SK-N-SH treated with all-trans-retinoic acid at 6 μM for 48 hours (cell line): ENCODE measurements at regions not wholly inside any gene's neighbourhood (a gene's known extent, or its start where the extent isn't known, plus 50 kb on each side); places are given as distances from the start of the nearest gene placed in this dataset.

ENCODE experiments used
- ATAC-seq: fragments of 200-7000 bp; cut with Tn5 transposase; 3 replicates; pipeline ENCODE4 v1.9.1; 2020; ENCODE audit warnings: mild to moderate bottlenecking, moderate library complexity
- ARNTL ChIP-seq: fragments of 450-650 bp; formaldehyde crosslinking; IDR thresholded peaks from 2 replicates; pipeline ENCODE4 v1.5.0; 2020; ENCODE audit warnings: low read depth, mild to moderate bottlenecking, moderate library complexity, borderline replicate concordance
- BACH2 ChIP-seq: fragments of 250-450 bp; sonication (Bioruptor Pico); IDR thresholded peaks from 2 replicates; pipeline ENCODE4 v1.9.0; 2021; ENCODE audit warnings: mild to moderate bottlenecking, borderline replicate concordance
- CSDC2 ChIP-seq: fragments of 250-450 bp; sonication (Bioruptor Pico); IDR thresholded peaks from 2 replicates; pipeline ENCODE4 v1.5.0; 2020; ENCODE audit warnings: mild to moderate bottlenecking, moderate library complexity
- ESRRG ChIP-seq: fragments of 250-450 bp; sonication (Bioruptor Pico); IDR thresholded peaks from 2 replicates; pipeline ENCODE4 v1.6.1; 2021; ENCODE audit warnings: mild to moderate bottlenecking
- GLIS3 ChIP-seq: fragments of 250-450 bp; sonication (Bioruptor Pico); IDR thresholded peaks from 2 replicates; pipeline ENCODE4 v1.5.0; 2020; ENCODE audit warnings: mild to moderate bottlenecking, moderate library complexity
- ISL1 ChIP-seq: fragments of 250-450 bp; sonication (Bioruptor Pico); IDR thresholded peaks from 2 replicates; pipeline ENCODE4 v2.1.2; 2022; ENCODE audit warnings: mild to moderate bottlenecking, moderate library complexity
- OSR1 ChIP-seq: fragments of 250-450 bp; sonication (Bioruptor Pico); IDR thresholded peaks from 2 replicates; pipeline ENCODE4 v1.8.0; 2022; ENCODE audit warnings: moderate library complexity, mild to moderate bottlenecking, inconsistent platforms
- PATZ1 ChIP-seq: fragments of 250-450 bp; sonication (Bioruptor Pico); IDR thresholded peaks from 2 replicates; pipeline ENCODE4 v1.8.0; 2020; ENCODE audit warnings: mild to moderate bottlenecking, moderate library complexity, borderline replicate concordance
- POU6F1 ChIP-seq: fragments of 250-450 bp; sonication (Bioruptor Pico); IDR thresholded peaks from 2 replicates; pipeline ENCODE4 v1.8.0; 2021; ENCODE audit warnings: low read depth, mild to moderate bottlenecking, moderate library complexity, borderline replicate concordance
- PPARA ChIP-seq: fragments of 250-450 bp; sonication (Bioruptor Pico); IDR thresholded peaks from 2 replicates; pipeline ENCODE4 v1.5.0; 2020; ENCODE audit warnings: mild to moderate bottlenecking, borderline replicate concordance
- RARB ChIP-seq: fragments of 250-450 bp; sonication (Bioruptor Pico); IDR thresholded peaks from 2 replicates; pipeline ENCODE4 v1.8.0; 2021; ENCODE audit warnings: mild to moderate bottlenecking, moderate library complexity
- SNAI2 ChIP-seq: fragments of 250-450 bp; sonication (Bioruptor Pico); IDR thresholded peaks from 2 replicates; pipeline ENCODE4 v1.5.0; 2020; ENCODE audit warnings: mild to moderate bottlenecking, moderate library complexity
- TOX ChIP-seq: fragments of 250-450 bp; sonication (Bioruptor Pico); IDR thresholded peaks from 2 replicates; pipeline ENCODE4 v1.8.0; 2021; ENCODE audit warnings: mild to moderate bottlenecking, moderate library complexity, borderline replicate concordance
- ZC3H10 ChIP-seq: fragments of 250-450 bp; sonication (Bioruptor Pico); IDR thresholded peaks from 2 replicates; pipeline ENCODE4 v1.5.1; 2021; ENCODE audit warnings: mild to moderate bottlenecking, moderate library complexity
- ZFP3 ChIP-seq: fragments of 250-450 bp; sonication (Bioruptor Pico); IDR thresholded peaks from 2 replicates; pipeline ENCODE4 v1.5.0; 2020; ENCODE audit warnings: mild to moderate bottlenecking, moderate library complexity
- ZFP30 ChIP-seq: fragments of 450-650 bp; formaldehyde crosslinking; IDR thresholded peaks from 2 replicates; pipeline ENCODE4 v1.5.0; 2022; ENCODE audit warnings: mild to moderate bottlenecking, moderate library complexity
- ZNF565 ChIP-seq: fragments of 450-650 bp; formaldehyde crosslinking; conservative IDR thresholded peaks from 2 replicates; pipeline ENCODE4 v1.5.0; 2020; ENCODE audit warnings: low read depth, mild to moderate bottlenecking, moderate library complexity
- TF ChIP-seq, protein P1 (sequence below): fragments of 250-450 bp; sonication (Bioruptor Pico); IDR thresholded peaks from 2 replicates; pipeline ENCODE4 v1.5.0; 2020; ENCODE audit warnings: mild to moderate bottlenecking, moderate library complexity
- TF ChIP-seq, protein P2 (sequence below): fragments of 250-450 bp; sonication (Bioruptor Pico); IDR thresholded peaks from 2 replicates; pipeline ENCODE4 v1.5.1; 2021; ENCODE audit warnings: mild to moderate bottlenecking, moderate library complexity

DNA sequence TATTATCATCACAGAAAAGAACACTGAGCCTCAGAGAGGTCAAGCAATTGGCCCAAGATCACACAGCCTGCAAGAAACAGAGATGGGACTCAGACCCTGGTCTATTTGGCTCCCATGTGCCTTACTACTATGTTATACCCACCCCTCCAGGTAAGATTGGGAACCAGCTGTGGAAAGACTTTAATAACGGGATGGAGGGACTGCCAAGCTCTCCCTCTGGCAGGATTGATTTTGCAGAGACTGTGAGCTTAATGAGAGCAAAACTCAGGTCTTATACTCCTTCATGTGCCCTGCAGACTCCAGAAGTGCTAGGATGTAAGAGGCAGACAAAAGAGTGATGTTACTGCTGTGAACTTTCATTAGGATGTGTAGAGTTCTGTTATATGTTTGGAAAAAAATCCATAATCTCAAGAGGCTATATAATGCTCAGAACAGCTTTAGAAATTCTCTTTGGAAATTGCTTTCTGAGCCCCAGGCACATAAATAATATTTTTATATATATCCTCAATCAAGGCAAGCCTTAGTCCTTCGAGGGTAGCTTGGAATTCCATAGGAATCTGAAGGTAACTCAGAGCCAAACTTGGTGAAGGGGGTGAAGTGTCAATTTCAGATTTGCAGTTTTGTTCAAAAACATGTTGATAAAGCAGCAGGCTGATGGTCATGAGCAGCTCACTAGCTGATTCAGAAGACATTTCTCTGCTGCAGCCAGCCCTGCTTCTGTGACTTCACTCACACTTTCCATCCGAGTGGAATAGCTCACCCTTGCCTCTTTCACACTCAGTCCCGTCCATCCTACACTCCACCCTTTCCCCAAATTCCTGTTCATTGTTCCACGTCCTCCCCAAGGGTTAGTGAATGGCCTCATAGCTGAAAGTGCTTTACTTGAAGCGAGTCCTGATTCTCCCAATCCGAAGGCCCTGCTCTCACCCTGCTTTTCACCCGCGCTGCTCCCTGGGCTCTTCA, 188.8 kb downstream of the SNX19 start:
- TF ChIP-seq CSDC2 (CRISPR knock-in tag) (no peak), GLIS3 (CRISPR knock-in tag) (no peak), ZNF565 (CRISPR knock-in tag) (no peak), RARB (no peak), ZFP3 (CRISPR knock-in tag) (no peak), ZC3H10 (CRISPR knock-in tag) (no peak), ESRRG (CRISPR knock-in tag) (no peak)
- TF ChIP-seq, protein P1, sequence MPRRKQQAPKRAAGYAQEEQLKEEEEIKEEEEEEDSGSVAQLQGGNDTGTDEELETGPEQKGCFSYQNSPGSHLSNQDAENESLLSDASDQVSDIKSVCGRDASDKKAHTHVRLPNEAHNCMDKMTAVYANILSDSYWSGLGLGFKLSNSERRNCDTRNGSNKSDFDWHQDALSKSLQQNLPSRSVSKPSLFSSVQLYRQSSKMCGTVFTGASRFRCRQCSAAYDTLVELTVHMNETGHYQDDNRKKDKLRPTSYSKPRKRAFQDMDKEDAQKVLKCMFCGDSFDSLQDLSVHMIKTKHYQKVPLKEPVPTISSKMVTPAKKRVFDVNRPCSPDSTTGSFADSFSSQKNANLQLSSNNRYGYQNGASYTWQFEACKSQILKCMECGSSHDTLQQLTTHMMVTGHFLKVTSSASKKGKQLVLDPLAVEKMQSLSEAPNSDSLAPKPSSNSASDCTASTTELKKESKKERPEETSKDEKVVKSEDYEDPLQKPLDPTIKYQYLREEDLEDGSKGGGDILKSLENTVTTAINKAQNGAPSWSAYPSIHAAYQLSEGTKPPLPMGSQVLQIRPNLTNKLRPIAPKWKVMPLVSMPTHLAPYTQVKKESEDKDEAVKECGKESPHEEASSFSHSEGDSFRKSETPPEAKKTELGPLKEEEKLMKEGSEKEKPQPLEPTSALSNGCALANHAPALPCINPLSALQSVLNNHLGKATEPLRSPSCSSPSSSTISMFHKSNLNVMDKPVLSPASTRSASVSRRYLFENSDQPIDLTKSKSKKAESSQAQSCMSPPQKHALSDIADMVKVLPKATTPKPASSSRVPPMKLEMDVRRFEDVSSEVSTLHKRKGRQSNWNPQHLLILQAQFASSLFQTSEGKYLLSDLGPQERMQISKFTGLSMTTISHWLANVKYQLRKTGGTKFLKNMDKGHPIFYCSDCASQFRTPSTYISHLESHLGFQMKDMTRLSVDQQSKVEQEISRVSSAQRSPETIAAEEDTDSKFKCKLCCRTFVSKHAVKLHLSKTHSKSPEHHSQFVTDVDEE (CRISPR knock-in tag): no peak
- no peak for ATAC-seq

- ATAC-seq: no peak
- no peak for TF ChIP-seq TOX (CRISPR knock-in tag)
- no peak for TF ChIP-seq ZNF565 (CRISPR knock-in tag)
- TF ChIP-seq, protein P2, sequence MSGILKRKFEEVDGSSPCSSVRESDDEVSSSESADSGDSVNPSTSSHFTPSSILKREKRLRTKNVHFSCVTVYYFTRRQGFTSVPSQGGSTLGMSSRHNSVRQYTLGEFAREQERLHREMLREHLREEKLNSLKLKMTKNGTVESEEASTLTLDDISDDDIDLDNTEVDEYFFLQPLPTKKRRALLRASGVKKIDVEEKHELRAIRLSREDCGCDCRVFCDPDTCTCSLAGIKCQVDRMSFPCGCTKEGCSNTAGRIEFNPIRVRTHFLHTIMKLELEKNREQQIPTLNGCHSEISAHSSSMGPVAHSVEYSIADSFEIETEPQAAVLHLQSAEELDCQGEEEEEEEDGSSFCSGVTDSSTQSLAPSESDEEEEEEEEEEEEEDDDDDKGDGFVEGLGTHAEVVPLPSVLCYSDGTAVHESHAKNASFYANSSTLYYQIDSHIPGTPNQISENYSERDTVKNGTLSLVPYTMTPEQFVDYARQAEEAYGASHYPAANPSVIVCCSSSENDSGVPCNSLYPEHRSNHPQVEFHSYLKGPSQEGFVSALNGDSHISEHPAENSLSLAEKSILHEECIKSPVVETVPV (CRISPR knock-in tag): no peak
- TF ChIP-seq BACH2 (CRISPR knock-in tag): no peak
- no peak for TF ChIP-seq ZC3H10 (CRISPR knock-in tag)
- no peak for TF ChIP-seq PATZ1 (CRISPR knock-in tag)
- TF ChIP-seq SNAI2 (CRISPR knock-in tag): no peak
- TF ChIP-seq ISL1 (CRISPR knock-in tag): no peak
- no peak for TF ChIP-seq ZFP3 (CRISPR knock-in tag)
- no peak for TF ChIP-seq PPARA (CRISPR knock-in tag)
- TF ChIP-seq ZFP30 (CRISPR knock-in tag): no peak
- TF ChIP-seq OSR1 (CRISPR knock-in tag): no peak
- TF ChIP-seq CSDC2 (CRISPR knock-in tag): no peak
- no peak for TF ChIP-seq ESRRG (CRISPR knock-in tag)
- TF ChIP-seq POU6F1 (CRISPR knock-in tag): no peak
- TF ChIP-seq, protein P1 (CRISPR knock-in tag): no peak
- TF ChIP-seq ARNTL (CRISPR knock-in tag): no peak
Observed at GRCh38 chr11:130728185-130729180, 187.8 kb downstream of the SNX19 start.
